ENCODE measurements at regions not wholly inside any gene's neighbourhood (a gene's known extent, or its start where the extent isn't known, plus 50 kb on each side); places are given as distances from the start of the nearest gene placed in this dataset.
A peak's percentile ranks its signal among the peaks of the same experiment; 100 is the strongest.

DNA sequence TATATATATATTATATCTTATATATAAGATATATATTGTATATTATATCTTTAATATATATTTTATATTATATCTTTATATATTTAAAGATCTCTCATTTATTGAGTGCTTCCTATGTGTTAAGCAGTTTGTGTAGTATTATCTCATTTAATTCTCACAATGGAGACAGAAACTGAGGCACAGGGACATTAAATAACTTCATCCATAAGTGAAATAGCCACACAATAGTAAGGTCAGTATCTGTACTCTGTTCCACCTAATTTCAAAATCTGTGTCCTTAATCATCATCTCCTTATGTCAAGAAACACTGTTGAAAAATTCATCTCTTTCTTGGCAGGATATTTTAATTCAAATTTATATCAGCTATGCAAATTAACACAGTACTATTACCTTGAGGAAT, 52.8 kb upstream of the CD302 start (continued):
- no peak for TF ChIP-seq SPI1 (IDR thresholded peaks at IDR 0.05; ENCODE audit: borderline replicate concordance, insufficient read depth, low read depth, low read length)
- TF ChIP-seq, protein P1, sequence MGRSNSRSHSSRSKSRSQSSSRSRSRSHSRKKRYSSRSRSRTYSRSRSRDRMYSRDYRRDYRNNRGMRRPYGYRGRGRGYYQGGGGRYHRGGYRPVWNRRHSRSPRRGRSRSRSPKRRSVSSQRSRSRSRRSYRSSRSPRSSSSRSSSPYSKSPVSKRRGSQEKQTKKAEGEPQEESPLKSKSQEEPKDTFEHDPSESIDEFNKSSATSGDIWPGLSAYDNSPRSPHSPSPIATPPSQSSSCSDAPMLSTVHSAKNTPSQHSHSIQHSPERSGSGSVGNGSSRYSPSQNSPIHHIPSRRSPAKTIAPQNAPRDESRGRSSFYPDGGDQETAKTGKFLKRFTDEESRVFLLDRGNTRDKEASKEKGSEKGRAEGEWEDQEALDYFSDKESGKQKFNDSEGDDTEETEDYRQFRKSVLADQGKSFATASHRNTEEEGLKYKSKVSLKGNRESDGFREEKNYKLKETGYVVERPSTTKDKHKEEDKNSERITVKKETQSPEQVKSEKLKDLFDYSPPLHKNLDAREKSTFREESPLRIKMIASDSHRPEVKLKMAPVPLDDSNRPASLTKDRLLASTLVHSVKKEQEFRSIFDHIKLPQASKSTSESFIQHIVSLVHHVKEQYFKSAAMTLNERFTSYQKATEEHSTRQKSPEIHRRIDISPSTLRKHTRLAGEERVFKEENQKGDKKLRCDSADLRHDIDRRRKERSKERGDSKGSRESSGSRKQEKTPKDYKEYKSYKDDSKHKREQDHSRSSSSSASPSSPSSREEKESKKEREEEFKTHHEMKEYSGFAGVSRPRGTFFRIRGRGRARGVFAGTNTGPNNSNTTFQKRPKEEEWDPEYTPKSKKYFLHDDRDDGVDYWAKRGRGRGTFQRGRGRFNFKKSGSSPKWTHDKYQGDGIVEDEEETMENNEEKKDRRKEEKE (IDR thresholded peaks at IDR 0.05): no peak
- TF ChIP-seq BCL11A (IDR thresholded peaks at IDR 0.05; ENCODE audit: low read depth, low read length): no peak
- TF ChIP-seq, protein P2, sequence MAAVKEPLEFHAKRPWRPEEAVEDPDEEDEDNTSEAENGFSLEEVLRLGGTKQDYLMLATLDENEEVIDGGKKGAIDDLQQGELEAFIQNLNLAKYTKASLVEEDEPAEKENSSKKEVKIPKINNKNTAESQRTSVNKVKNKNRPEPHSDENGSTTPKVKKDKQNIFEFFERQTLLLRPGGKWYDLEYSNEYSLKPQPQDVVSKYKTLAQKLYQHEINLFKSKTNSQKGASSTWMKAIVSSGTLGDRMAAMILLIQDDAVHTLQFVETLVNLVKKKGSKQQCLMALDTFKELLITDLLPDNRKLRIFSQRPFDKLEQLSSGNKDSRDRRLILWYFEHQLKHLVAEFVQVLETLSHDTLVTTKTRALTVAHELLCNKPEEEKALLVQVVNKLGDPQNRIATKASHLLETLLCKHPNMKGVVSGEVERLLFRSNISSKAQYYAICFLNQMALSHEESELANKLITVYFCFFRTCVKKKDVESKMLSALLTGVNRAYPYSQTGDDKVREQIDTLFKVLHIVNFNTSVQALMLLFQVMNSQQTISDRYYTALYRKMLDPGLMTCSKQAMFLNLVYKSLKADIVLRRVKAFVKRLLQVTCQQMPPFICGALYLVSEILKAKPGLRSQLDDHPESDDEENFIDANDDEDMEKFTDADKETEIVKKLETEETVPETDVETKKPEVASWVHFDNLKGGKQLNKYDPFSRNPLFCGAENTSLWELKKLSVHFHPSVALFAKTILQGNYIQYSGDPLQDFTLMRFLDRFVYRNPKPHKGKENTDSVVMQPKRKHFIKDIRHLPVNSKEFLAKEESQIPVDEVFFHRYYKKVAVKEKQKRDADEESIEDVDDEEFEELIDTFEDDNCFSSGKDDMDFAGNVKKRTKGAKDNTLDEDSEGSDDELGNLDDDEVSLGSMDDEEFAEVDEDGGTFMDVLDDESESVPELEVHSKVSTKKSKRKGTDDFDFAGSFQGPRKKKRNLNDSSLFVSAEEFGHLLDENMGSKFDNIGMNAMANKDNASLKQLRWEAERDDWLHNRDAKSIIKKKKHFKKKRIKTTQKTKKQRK (IDR thresholded peaks at IDR 0.05; ENCODE audit: low read depth, low read length): no peak

- in situ Hi-C loops (cut with MboI) (no loop called here), intact Hi-C loops (cut with micrococcal nuclease; ENCODE audit: unreplicated experiment) (no loop called here)
- Histone ChIP-seq H4K20me1 (ENCODE audit: control insufficient read depth, insufficient read depth) (no peaks in the 10 kb centered on the region), H3K36me3 (ENCODE audit: control insufficient read depth in 2 of 2, insufficient read depth in 2 of 2, low read length in 1 of 2) (peaks cover 0 to 10% of the 10 kb centered on the region in 2 experiments; a peak in 3 of 4 replicates), H2AFZ (ENCODE audit: control insufficient read depth, low read depth, low read length) (no peak overlapping the region), H3K4me3 (no peak overlapping the region), H3K4me1 (ENCODE audit: control insufficient read depth, insufficient read depth, low read length) (no peaks in the 10 kb centered on the region), H3K27ac (ENCODE audit: control insufficient read depth, insufficient read depth) (no peak overlapping the region), H3K27me3 (replicated peaks in 1 of 2; ENCODE audit: control insufficient read depth in 2 of 2, insufficient read depth in 2 of 2, low read length in 1 of 2) (no peaks in the 10 kb centered on the region), H3K79me2 (ENCODE audit: control insufficient read depth, insufficient read depth, low read length) (no peaks in the 10 kb centered on the region), H3K9ac (ENCODE audit: control insufficient read depth, insufficient read depth, low read length) (no peak overlapping the region), H3K9me3 (replicated peaks; ENCODE audit: control insufficient read depth, insufficient read depth, low read length) (no peaks in the 10 kb centered on the region), H3K4me2 (ENCODE audit: control insufficient read depth, insufficient read depth) (no peak overlapping the region)
- 88% methylated on average over 3 of the region's 3 CpGs for WGBS (ENCODE audit: insufficient coverage, insufficient replicate concordance, low lambda C conversion rate, missing lambda C conversion rate)
- ATAC-seq: no peak
- BruUV-seq (replicated peaks): TSS peak; percentile 16
- no peak for FAIRE-seq
- POLR2A ChIA-PET: no interaction called here
- CTCF ChIA-PET: interaction anchor here (1.2 kb wide), 1 partner anchor 15 kb away, joined by 4 read pairs; no protein-coding TSS in a partner anchor
- SMC1A ChIA-PET (ENCODE audit: uncharacterized antibody, unreplicated experiment): interaction anchor here (1.5 to 1.6 kb wide), 2 partner anchors 19 to 91 kb away, joined by 3 to 5 read pairs; no protein-coding TSS in a partner anchor
- DNase-seq (ENCODE audit: low read depth, low spot score): no peak
- RAD21 ChIA-PET (ENCODE audit: unreplicated experiment): interaction anchor here (0.8 kb wide), 1 partner anchor 91 kb away, joined by 3 read pairs; no protein-coding TSS in a partner anchor
- TF ChIP-seq SUZ12 (IDR thresholded peaks at IDR 0.05; ENCODE audit: unreplicated experiment): no peak
- no peak for TF ChIP-seq MYB (IDR thresholded peaks at IDR 0.05; ENCODE audit: borderline replicate concordance, low read depth, low read length)
- TF ChIP-seq MYC (IDR thresholded peaks at IDR 0.05; ENCODE audit: insufficient read depth, insufficient read length, insufficient replicate concordance, low read length, severe bottlenecking): no peak
- TF ChIP-seq SMAD5 (IDR thresholded peaks at IDR 0.05; ENCODE audit: low read depth): no peak
- TF ChIP-seq TCF3 (IDR thresholded peaks at IDR 0.05; ENCODE audit: borderline replicate concordance, insufficient read depth, low read depth, low read length): no peak
- TF ChIP-seq, protein P3, sequence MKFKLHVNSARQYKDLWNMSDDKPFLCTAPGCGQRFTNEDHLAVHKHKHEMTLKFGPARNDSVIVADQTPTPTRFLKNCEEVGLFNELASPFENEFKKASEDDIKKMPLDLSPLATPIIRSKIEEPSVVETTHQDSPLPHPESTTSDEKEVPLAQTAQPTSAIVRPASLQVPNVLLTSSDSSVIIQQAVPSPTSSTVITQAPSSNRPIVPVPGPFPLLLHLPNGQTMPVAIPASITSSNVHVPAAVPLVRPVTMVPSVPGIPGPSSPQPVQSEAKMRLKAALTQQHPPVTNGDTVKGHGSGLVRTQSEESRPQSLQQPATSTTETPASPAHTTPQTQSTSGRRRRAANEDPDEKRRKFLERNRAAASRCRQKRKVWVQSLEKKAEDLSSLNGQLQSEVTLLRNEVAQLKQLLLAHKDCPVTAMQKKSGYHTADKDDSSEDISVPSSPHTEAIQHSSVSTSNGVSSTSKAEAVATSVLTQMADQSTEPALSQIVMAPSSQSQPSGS (IDR thresholded peaks at IDR 0.05; ENCODE audit: low read length): no peak
- TF ChIP-seq IKZF1 (conservative IDR thresholded peaks at IDR 0.05): no peak
- no peak for TF ChIP-seq ZNF274 (IDR thresholded peaks at IDR 0.05; ENCODE audit: insufficient read depth, insufficient read length)
- no peak for TF ChIP-seq SIX5 (IDR thresholded peaks at IDR 0.05; ENCODE audit: low read depth, low read length, severe bottlenecking)
- no peak for TF ChIP-seq POLR2AphosphoS5 (IDR thresholded peaks at IDR 0.05; ENCODE audit: low read length)
- no peak for TF ChIP-seq CBFB (IDR thresholded peaks at IDR 0.05; ENCODE audit: low read depth)
Observed at GRCh38 chr2:159849160-159849813, 51.3 kb upstream of the CD302 start.

Data from GM12878 (cell line).